ENCODE measurements at regions not wholly inside any gene's neighbourhood (a gene's known extent, or its start where the extent isn't known, plus 50 kb on each side); places are given as distances from the start of the nearest gene placed in this dataset.

- no peak overlapping the region for H3K4me3 Mint-ChIP-seq
- Histone ChIP-seq H3K4me2 (replicated peaks; ENCODE audit: low read depth, low read length, poor library complexity, severe bottlenecking) (no peak overlapping the region), H3K27ac (ENCODE audit: low read length in 2 of 2) (no peak overlapping the region), H3K4me3 (ENCODE audit: control extremely low read depth in 1 of 5, extremely low read depth in 1 of 5, insufficient read depth in 1 of 5, low read depth in 2 of 5, low read length in 4 of 5) (no peak overlapping the region), H3K27me3 (replicated peaks in 1 of 4; ENCODE audit: control extremely low read depth in 1 of 4, control insufficient read depth in 3 of 4, insufficient read depth in 4 of 4, low read length in 3 of 4) (no peaks in the 10 kb centered on the region), H3K9me3 (ENCODE audit: control extremely low read depth in 1 of 3, control insufficient read depth in 2 of 3, insufficient read depth in 1 of 3, low read length in 2 of 3) (peaks cover 0 to 32% (median 0%) of the 10 kb centered on the region in 3 donors), H3K79me2 (ENCODE audit: control insufficient read depth, insufficient read depth, low read length) (no peaks in the 10 kb centered on the region), H3K4me1 (ENCODE audit: control insufficient read depth in 2 of 2, insufficient read depth in 2 of 2, low read length in 2 of 2) (no peaks in the 10 kb centered on the region), H4K20me1 (ENCODE audit: control insufficient read depth, insufficient read depth, low read length, poor library complexity, severe bottlenecking) (no peaks in the 10 kb centered on the region), H2AFZ (ENCODE audit: insufficient read depth, low read depth, low read length, poor library complexity, severe bottlenecking) (no peak overlapping the region), H3K36me3 (replicated peaks in 1 of 2; ENCODE audit: control extremely low read depth in 1 of 2, control insufficient read depth in 1 of 2, extremely low read depth in 1 of 2, insufficient read depth in 2 of 2, low read length in 1 of 2) (no peaks in the 10 kb centered on the region), H3K9ac (ENCODE audit: low read length) (no peak overlapping the region)
- POLR2A ChIA-PET: no interaction called here
- no peak for ATAC-seq (ENCODE audit: low read depth)
- no peaks in the 10 kb centered on the region for H3K4me1 Mint-ChIP-seq
- no peaks in the 10 kb centered on the region for H3K9me3 Mint-ChIP-seq (ENCODE audit: insufficient read depth)
- intact Hi-C loops (cut with micrococcal nuclease): no loop called here
- 82% methylated on average over 22 of the region's 22 CpGs for WGBS (ENCODE audit: insufficient coverage)
- CTCF ChIA-PET: no interaction called here
- no peak overlapping the region for H3K27ac Mint-ChIP-seq
- TF ChIP-seq CTCF (IDR thresholded peaks at IDR 0.05): no peak
- no peak for TF ChIP-seq EZH2 (IDR thresholded peaks at IDR 0.05; ENCODE audit: borderline replicate concordance, insufficient read depth, low read depth, low read length, poor library complexity, severe bottlenecking)
- H3K27me3 Mint-ChIP-seq: no peaks in the 10 kb centered on the region
- DNase-seq: no peak
These were observed 1090.0 kb downstream of the BRD1 start for GRCh38 chr22:48737461-48738203.

- H3K4me2 ChIP-seq (replicated peaks; ENCODE audit: low read depth, low read length, poor library complexity, severe bottlenecking): no peak overlapping the region
- no peaks in the 10 kb centered on the region for H3K36me3 ChIP-seq (replicated peaks in 1 of 2; ENCODE audit: control extremely low read depth in 1 of 2, control insufficient read depth in 1 of 2, extremely low read depth in 1 of 2, insufficient read depth in 2 of 2, low read length in 1 of 2)
- ATAC-seq (ENCODE audit: low read depth) (no peak), DNase-seq (no peak)
- H3K9me3 Mint-ChIP-seq (ENCODE audit: insufficient read depth): no peaks in the 10 kb centered on the region
- H3K9me3 ChIP-seq (ENCODE audit: control extremely low read depth in 1 of 3, control insufficient read depth in 2 of 3, insufficient read depth in 1 of 3, low read length in 2 of 3): peaks cover 0 to 27% (median 0%) of the 10 kb centered on the region in 3 donors
- intact Hi-C loops (cut with micrococcal nuclease): no loop called here
- 88% methylated on average over 28 of the region's 29 CpGs for WGBS (ENCODE audit: insufficient coverage)
- H3K27me3 ChIP-seq (replicated peaks in 1 of 4; ENCODE audit: control extremely low read depth in 1 of 4, control insufficient read depth in 3 of 4, insufficient read depth in 4 of 4, low read length in 3 of 4): no peaks in the 10 kb centered on the region
- no peak overlapping the region for H3K27ac Mint-ChIP-seq
- no peak overlapping the region for H3K27ac ChIP-seq (ENCODE audit: low read length in 2 of 2)
- H3K4me1 Mint-ChIP-seq: no peaks in the 10 kb centered on the region
- ChIA-PET CTCF (no interaction called here), POLR2A (no interaction called here)
- TF ChIP-seq CTCF (IDR thresholded peaks at IDR 0.05): no peak
- TF ChIP-seq EZH2 (IDR thresholded peaks at IDR 0.05; ENCODE audit: borderline replicate concordance, insufficient read depth, low read depth, low read length, poor library complexity, severe bottlenecking): no peak
- H3K4me3 Mint-ChIP-seq: no peak overlapping the region
- H2AFZ ChIP-seq (ENCODE audit: insufficient read depth, low read depth, low read length, poor library complexity, severe bottlenecking): no peak overlapping the region
- no peaks in the 10 kb centered on the region for H3K79me2 ChIP-seq (ENCODE audit: control insufficient read depth, insufficient read depth, low read length)
- H4K20me1 ChIP-seq (ENCODE audit: control insufficient read depth, insufficient read depth, low read length, poor library complexity, severe bottlenecking): no peaks in the 10 kb centered on the region
- no peak overlapping the region for H3K9ac ChIP-seq (ENCODE audit: low read length)
- no peaks in the 10 kb centered on the region for H3K4me1 ChIP-seq (ENCODE audit: control insufficient read depth in 2 of 2, insufficient read depth in 2 of 2, low read length in 2 of 2)
- no peak overlapping the region for H3K4me3 ChIP-seq (ENCODE audit: control extremely low read depth in 1 of 5, extremely low read depth in 1 of 5, insufficient read depth in 1 of 5, low read depth in 2 of 5, low read length in 4 of 5)
- no peaks in the 10 kb centered on the region for H3K27me3 Mint-ChIP-seq
These were observed 1090.8 kb downstream of the BRD1 start for GRCh38 chr22:48736593-48737460.
